AG04449 (cell line): ENCODE measurements at regions not wholly inside any gene's neighbourhood (a gene's known extent, or its start where the extent isn't known, plus 50 kb on each side); places are given as distances from the start of the nearest gene placed in this dataset.

Experiments
- CTCF ChIA-PET: fragments of 350-600 bp; formaldehyde crosslinking; extraction: SDS; loops from one replicate; lab custom pipeline; 2021; ENCODE audit warnings: antibody characterized with exemption; lab: Yijun Ruan, JAX
- POLR2A ChIA-PET: fragments of 400-600, 350-600 bp; formaldehyde crosslinking; extraction: SDS; loops from one replicate; lab custom pipeline; 2020; ENCODE audit warnings: antibody characterized with exemption, inconsistent platforms; lab: Yijun Ruan, JAX
- DNase-seq: peaks from one replicate; pipeline ENCODE4 v3.0.0-alpha.2; 2010; ENCODE audit warnings: low read depth, low spot score
- H3K4me3 ChIP-seq: 2 replicates; pipeline ENCODE4 v1.5.1; 2011; ENCODE audit warnings: low read depth, mild to moderate bottlenecking, control low read depth, low read length
- TF ChIP-seq, protein P1 (sequence below): IDR thresholded peaks from one replicate; pipeline ENCODE4 v1.5.1; 2011; ENCODE audit warnings: mild to moderate bottlenecking, moderate library complexity, low read length, control low read depth, inconsistent platforms; ENCODE audit not compliant: insufficient read depth; ENCODE audit errors: missing control alignments

GRCh38 chr4:3701271-3701734, 64.9 kb upstream of the ADRA2C start:
- DNase-seq, result no peak
- CTCF ChIA-PET, result no interaction called here
- POLR2A ChIA-PET, result no interaction called here
- TF ChIP-seq, protein P1, sequence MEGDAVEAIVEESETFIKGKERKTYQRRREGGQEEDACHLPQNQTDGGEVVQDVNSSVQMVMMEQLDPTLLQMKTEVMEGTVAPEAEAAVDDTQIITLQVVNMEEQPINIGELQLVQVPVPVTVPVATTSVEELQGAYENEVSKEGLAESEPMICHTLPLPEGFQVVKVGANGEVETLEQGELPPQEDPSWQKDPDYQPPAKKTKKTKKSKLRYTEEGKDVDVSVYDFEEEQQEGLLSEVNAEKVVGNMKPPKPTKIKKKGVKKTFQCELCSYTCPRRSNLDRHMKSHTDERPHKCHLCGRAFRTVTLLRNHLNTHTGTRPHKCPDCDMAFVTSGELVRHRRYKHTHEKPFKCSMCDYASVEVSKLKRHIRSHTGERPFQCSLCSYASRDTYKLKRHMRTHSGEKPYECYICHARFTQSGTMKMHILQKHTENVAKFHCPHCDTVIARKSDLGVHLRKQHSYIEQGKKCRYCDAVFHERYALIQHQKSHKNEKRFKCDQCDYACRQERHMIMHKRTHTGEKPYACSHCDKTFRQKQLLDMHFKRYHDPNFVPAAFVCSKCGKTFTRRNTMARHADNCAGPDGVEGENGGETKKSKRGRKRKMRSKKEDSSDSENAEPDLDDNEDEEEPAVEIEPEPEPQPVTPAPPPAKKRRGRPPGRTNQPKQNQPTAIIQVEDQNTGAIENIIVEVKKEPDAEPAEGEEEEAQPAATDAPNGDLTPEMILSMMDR, result no peak
- H3K4me3 ChIP-seq, result no peak overlapping the region

GRCh38 chr4:3700736-3701135, 65.4 kb upstream of the ADRA2C start:
- POLR2A ChIA-PET, result no interaction called here
- TF ChIP-seq, protein P1, result no peak
- DNase-seq, result no peak
- CTCF ChIA-PET, result no interaction called here
- no peak overlapping the region for H3K4me3 ChIP-seq

GRCh38 chr4:3700223-3700622, 66.0 kb upstream of the ADRA2C start:
- ChIA-PET POLR2A (no interaction called here), CTCF (no interaction called here)
- TF ChIP-seq, protein P1, result no peak

GRCh38 chr4:3699678-3700077, 66.5 kb upstream of the ADRA2C start:
- no peak overlapping the region for H3K4me3 ChIP-seq
- TF ChIP-seq, protein P1, result no peak
- ChIA-PET CTCF (no interaction called here), POLR2A (no interaction called here)
- DNase-seq, result no peak

More at GRCh38 chr4:3700223-3700622, 66.0 kb upstream of the ADRA2C start:
- H3K4me3 ChIP-seq, result no peak overlapping the region
- no peak for DNase-seq

- H3K4me3 ChIP-seq, result no peak overlapping the region
- DNase-seq, result no peak
- TF ChIP-seq, protein P1, result no peak
- POLR2A ChIA-PET, result no interaction called here
- CTCF ChIA-PET, result no interaction called here
These were observed 66.9 kb upstream of the ADRA2C start for GRCh38 chr4:3699261-3699660.

DNA sequence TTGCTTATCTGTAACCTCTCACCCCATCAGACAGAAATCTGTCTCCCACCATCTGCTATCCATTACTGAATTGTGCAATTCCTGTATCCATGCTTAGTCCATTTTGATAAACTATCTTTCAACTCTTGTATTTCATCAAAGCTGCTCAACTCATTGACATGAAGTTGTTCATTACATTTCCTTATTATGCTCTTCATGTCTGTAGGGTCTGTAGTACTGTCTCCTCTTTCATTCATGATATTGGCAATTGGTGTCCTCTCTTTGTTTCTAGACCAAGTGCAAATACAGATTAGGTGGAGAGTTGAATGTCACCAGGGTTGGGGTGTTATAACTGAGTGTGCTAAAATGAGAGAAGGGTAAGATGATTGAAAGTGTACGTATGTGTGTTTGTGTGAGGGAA, 69.2 kb upstream of the ADRA2C start:
- CTCF ChIA-PET, result no interaction called here
- POLR2A ChIA-PET, result no interaction called here
- DNase-seq, result no peak
- H3K4me3 ChIP-seq, result no peak overlapping the region
- TF ChIP-seq, protein P1, result no peak
